ENCODE measurements at regions not wholly inside any gene's neighbourhood (a gene's known extent, or its start where the extent isn't known, plus 50 kb on each side); places are given as distances from the start of the nearest gene placed in this dataset.

- Histone ChIP-seq H3K36me3 (ENCODE audit: insufficient read depth, low read length) (no peaks in the 10 kb centered on the region), H3K9me3 (ENCODE audit: insufficient read depth, low read depth, low read length) (no peaks in the 10 kb centered on the region), H3K4me3 (ENCODE audit: low read length, poor library complexity, severe bottlenecking) (no peak overlapping the region), H3K4me1 (ENCODE audit: insufficient read depth, low read length, poor library complexity, severe bottlenecking) (no peaks in the 10 kb centered on the region), H3K27me3 (ENCODE audit: insufficient read depth, low read length, poor library complexity, severe bottlenecking) (no peaks in the 10 kb centered on the region), H2AFZ (ENCODE audit: low read length) (no peak overlapping the region), H4K20me1 (ENCODE audit: insufficient read depth, low read length, poor library complexity, severe bottlenecking) (no peaks in the 10 kb centered on the region), H3F3A (ENCODE audit: low read depth) (no peaks in the 10 kb centered on the region), H3K4me2 (ENCODE audit: low read depth, low read length, poor library complexity, severe bottlenecking) (no peak overlapping the region), H3K9me2 (replicated peaks; ENCODE audit: low read depth, low read length) (no peaks in the 10 kb centered on the region), H3K79me2 (ENCODE audit: insufficient read depth, low read length) (no peaks in the 10 kb centered on the region), H3K9ac (ENCODE audit: low read depth, low read length, poor library complexity, severe bottlenecking) (no peak overlapping the region)
- TF ChIP-seq, protein P1, sequence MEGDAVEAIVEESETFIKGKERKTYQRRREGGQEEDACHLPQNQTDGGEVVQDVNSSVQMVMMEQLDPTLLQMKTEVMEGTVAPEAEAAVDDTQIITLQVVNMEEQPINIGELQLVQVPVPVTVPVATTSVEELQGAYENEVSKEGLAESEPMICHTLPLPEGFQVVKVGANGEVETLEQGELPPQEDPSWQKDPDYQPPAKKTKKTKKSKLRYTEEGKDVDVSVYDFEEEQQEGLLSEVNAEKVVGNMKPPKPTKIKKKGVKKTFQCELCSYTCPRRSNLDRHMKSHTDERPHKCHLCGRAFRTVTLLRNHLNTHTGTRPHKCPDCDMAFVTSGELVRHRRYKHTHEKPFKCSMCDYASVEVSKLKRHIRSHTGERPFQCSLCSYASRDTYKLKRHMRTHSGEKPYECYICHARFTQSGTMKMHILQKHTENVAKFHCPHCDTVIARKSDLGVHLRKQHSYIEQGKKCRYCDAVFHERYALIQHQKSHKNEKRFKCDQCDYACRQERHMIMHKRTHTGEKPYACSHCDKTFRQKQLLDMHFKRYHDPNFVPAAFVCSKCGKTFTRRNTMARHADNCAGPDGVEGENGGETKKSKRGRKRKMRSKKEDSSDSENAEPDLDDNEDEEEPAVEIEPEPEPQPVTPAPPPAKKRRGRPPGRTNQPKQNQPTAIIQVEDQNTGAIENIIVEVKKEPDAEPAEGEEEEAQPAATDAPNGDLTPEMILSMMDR (conservative IDR thresholded peaks at IDR 0.05; ENCODE audit: low read length), result no peak
- no peak for TF ChIP-seq EZH2phosphoT487 (IDR thresholded peaks at IDR 0.05; ENCODE audit: borderline replicate concordance)
Observed at GRCh38 chr6:28738396-28738765, 185.4 kb downstream of the TRIM27 start.

- no peaks in the 10 kb centered on the region for H3K36me3 ChIP-seq (ENCODE audit: insufficient read depth, low read length)
- H3K4me3 ChIP-seq (ENCODE audit: low read length, poor library complexity, severe bottlenecking), result no peak overlapping the region
- no peaks in the 10 kb centered on the region for H3K9me2 ChIP-seq (replicated peaks; ENCODE audit: low read depth, low read length)
- H4K20me1 ChIP-seq (ENCODE audit: insufficient read depth, low read length, poor library complexity, severe bottlenecking), result no peaks in the 10 kb centered on the region
- H3K27me3 ChIP-seq (ENCODE audit: insufficient read depth, low read length, poor library complexity, severe bottlenecking), result no peaks in the 10 kb centered on the region
- H3K9me3 ChIP-seq (ENCODE audit: insufficient read depth, low read depth, low read length), result no peaks in the 10 kb centered on the region
- no peak overlapping the region for H2AFZ ChIP-seq (ENCODE audit: low read length)
- no peaks in the 10 kb centered on the region for H3K79me2 ChIP-seq (ENCODE audit: insufficient read depth, low read length)
- no peak overlapping the region for H3K9ac ChIP-seq (ENCODE audit: low read depth, low read length, poor library complexity, severe bottlenecking)
- H3K4me2 ChIP-seq (ENCODE audit: low read depth, low read length, poor library complexity, severe bottlenecking), result no peak overlapping the region
- TF ChIP-seq, protein P1 (conservative IDR thresholded peaks at IDR 0.05; ENCODE audit: low read length), result no peak
- TF ChIP-seq EZH2phosphoT487 (IDR thresholded peaks at IDR 0.05; ENCODE audit: borderline replicate concordance), result no peak
- H3K4me1 ChIP-seq (ENCODE audit: insufficient read depth, low read length, poor library complexity, severe bottlenecking), result no peaks in the 10 kb centered on the region
- H3F3A ChIP-seq (ENCODE audit: low read depth), result no peaks in the 10 kb centered on the region
Observed at GRCh38 chr6:28741363-28741762, 182.4 kb downstream of the TRIM27 start.

- Histone ChIP-seq H3K79me2 (ENCODE audit: insufficient read depth, low read length) (no peaks in the 10 kb centered on the region), H3K9ac (ENCODE audit: low read depth, low read length, poor library complexity, severe bottlenecking) (no peak overlapping the region), H3K9me3 (ENCODE audit: insufficient read depth, low read depth, low read length) (no peaks in the 10 kb centered on the region), H4K20me1 (ENCODE audit: insufficient read depth, low read length, poor library complexity, severe bottlenecking) (no peaks in the 10 kb centered on the region), H3K4me3 (ENCODE audit: low read length, poor library complexity, severe bottlenecking) (no peak overlapping the region), H3K4me1 (ENCODE audit: insufficient read depth, low read length, poor library complexity, severe bottlenecking) (no peaks in the 10 kb centered on the region), H3F3A (ENCODE audit: low read depth) (no peaks in the 10 kb centered on the region), H3K27me3 (ENCODE audit: insufficient read depth, low read length, poor library complexity, severe bottlenecking) (no peaks in the 10 kb centered on the region), H3K9me2 (replicated peaks; ENCODE audit: low read depth, low read length) (no peaks in the 10 kb centered on the region), H3K36me3 (ENCODE audit: insufficient read depth, low read length) (no peaks in the 10 kb centered on the region), H3K4me2 (ENCODE audit: low read depth, low read length, poor library complexity, severe bottlenecking) (no peak overlapping the region), H2AFZ (ENCODE audit: low read length) (no peak overlapping the region)
- TF ChIP-seq EZH2phosphoT487 (IDR thresholded peaks at IDR 0.05; ENCODE audit: borderline replicate concordance), result no peak
- TF ChIP-seq, protein P1 (conservative IDR thresholded peaks at IDR 0.05; ENCODE audit: low read length), result no peak
Observed at GRCh38 chr6:28742668-28743270, 181.0 kb downstream of the TRIM27 start.
